Ramos (cell line): ENCODE measurements at regions not wholly inside any gene's neighbourhood (a gene's known extent, or its start where the extent isn't known, plus 50 kb on each side); places are given as distances from the start of the nearest gene placed in this dataset.
"Not testable (repeated sequence)": the region's sequence is repeated elsewhere in the genome, so short reads cannot be mapped to it uniquely, and the experiment has no call there.

ENCODE experiments used
- in situ Hi-C: fragments of 300-500 bp; cut with MboI; formaldehyde crosslinking; loops from one replicate; pipeline ENCODE4 v1.14.3; 2022; ENCODE audit warnings: low sequenced_read_pairs; ENCODE audit not compliant: unreplicated experiment

DNA sequence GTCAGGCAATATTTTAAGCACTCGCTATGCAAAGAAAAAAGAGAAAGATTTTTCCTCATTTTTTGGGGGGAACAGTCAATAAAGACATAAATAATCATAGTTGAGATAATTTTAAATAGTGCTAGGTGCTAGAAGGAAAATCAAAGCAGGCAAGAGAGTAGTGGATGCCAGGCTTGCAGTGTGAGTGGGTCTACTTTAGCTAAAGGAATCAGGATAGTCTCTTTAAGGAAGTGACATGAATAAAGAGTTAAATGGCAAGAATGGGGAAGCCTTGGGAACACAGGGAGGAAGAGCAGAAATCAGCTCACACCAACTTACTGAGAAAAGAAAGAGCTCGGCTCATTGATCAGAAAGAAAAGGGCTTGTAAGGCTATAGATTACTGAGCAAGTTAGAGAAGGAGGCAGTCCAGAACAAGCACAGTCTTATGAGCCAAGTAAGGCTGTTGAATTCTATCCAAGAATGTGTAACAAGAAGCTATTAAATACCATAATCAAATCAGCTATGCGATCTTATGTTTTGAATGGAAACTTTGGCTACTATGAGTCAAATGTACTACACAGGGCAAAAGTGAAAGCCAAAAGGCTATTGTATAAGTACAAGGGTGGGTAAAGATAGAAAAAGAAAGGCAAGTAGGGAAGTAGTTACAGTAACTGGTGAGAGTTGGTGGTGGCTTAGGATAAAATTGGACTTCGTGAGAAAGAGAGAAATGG is 833.8 kb upstream of the PIK3C3 start:
- in situ Hi-C loops = no loop called here

GRCh38 chr18:41119031-41119430 is 836.0 kb upstream of the PIK3C3 start:
- in situ Hi-C loops = no loop called here

- in situ Hi-C loops = no loop called here
Observed at GRCh38 chr18:41113885-41114482, 841.0 kb upstream of the PIK3C3 start.

DNA sequence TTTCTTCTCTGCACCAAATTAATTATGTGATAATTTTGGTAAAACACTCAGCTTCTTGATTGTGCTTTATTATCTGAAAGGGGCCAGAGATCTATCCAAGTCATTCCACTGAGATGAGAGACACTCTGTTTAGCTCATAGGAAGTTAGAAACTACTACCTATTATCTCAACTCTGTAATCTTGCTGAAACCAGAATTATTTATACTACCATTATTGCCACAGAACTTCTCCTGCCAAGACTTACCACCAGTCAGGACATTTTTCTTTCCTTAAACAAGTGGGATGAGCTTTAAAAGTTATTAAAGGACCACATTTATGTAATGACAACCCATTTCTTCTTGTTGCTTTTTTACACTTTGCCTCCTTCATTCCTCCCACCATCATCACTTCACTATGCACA is 855.6 kb upstream of the PIK3C3 start:
- in situ Hi-C loops = no loop called here

DNA sequence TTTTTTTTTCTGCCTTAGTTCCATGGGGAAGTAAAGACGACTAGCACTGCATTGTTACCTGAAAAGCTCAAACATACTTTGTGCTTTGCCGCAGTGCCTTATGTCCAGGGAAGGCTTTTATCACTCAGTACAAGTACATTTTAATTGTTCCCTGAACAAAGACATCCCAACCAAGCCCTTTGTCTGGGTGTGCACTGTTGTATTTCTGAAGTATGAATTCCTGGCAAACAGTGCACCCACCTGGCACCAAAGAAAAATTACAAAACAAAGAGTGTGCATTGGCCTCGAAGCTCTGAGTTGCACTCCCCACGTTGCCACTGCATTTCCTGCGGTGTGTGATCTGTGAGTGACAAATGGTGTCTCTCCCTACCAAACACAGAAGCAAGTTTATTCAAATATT is 858.5 kb upstream of the PIK3C3 start:
- in situ Hi-C loops = no loop called here

DNA sequence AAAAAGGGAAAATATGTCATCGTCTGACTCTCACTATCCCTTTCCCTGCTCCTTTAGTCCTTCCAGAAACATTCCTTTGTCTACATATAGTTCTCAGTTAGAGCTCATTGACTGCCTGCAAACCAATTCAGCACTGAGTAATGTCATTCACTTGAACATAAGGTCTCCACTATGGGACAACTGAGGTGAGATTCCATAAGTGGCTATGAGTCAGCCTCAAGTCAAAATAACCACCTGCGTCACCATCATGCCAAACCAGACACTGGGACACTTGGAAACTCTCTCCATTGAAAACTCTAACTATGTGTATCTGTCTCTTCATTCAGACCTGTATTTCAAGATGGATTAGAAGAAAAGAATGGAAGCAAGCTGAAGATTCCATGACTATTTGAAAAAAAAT is 878.0 kb upstream of the PIK3C3 start:
- in situ Hi-C loops = no loop called here

DNA sequence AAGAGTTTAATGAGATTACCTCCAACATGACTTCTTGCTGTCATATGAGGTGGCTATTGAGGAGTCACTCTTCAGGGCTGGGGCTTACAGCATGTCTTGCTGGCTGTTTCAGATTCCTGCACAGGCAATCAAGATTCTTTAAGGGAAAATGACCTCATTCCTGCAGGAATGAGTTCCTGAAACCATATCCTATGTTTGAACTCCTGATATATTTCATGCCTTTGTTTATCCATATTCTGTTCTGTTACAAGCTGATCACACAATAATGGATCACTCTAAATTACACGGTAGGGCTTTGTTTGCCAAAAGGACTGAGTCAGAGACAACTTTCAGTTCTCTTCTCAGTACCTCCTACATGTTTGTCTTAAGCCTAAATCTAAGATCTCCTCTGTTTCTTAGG is 879.8 kb upstream of the PIK3C3 start:
- in situ Hi-C loops = no loop called here

- in situ Hi-C loops = no loop called here
Observed at GRCh38 chr18:41073372-41073954, 881.6 kb upstream of the PIK3C3 start.

GRCh38 chr18:41072946-41073345 is 882.1 kb upstream of the PIK3C3 start:
- in situ Hi-C loops = no loop called here

DNA sequence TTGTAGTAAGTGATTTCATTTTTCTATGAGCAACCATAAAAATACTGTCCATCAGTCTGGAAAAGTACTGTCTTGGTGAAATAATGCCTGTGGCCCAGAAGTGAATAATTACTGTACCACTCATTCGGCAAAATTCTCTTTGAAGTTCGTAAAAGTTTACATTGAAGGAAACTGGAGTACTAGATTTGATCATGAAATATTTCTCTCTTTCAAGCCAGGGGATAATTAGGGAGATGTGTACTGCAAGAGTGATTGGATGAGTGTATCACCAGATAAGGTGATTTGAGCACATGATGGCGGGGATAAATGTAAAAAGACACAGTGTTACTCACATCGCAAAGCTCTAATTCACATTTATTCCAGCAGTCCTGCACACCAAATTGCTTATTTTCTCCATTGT is 883.2 kb upstream of the PIK3C3 start:
- in situ Hi-C loops = no loop called here

DNA sequence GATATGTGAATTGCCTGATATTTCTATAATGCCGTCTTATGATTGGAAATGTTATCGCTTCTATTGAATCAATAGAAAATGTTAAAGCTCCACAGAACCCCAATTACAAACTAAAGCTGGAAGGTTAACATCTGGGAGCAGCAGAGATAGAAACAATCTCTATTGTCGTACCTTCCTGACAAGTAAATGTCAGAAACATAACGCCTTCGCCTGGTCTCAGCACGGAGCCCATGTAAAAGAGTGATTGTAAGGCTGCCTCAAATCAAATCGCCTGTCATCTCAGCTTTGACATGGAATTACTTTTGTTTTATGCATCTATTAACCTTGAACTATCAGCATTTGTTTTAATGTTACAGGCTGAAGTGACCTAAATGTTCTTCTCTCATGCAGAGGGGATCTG is 885.9 kb upstream of the PIK3C3 start:
- in situ Hi-C loops = no loop called here

DNA sequence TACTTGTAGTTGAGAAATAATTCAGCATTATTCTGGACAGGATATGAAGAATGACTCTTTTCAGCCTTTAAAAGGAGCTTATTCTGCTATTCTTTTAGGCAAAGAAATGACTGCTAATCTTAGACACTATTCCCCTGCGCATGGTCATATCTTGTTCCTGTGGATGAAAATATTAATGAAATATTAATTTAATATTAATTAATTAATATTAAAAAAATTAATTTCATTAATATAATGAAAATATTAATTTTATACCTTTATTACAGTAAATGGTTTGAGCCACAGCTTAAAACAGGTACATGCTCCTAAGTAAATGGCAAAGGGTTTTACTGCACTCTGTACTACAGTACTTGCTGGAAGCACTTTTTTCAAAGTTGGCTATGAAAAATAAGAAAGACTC is 890.1 kb upstream of the PIK3C3 start:
- in situ Hi-C loops = no loop called here

DNA sequence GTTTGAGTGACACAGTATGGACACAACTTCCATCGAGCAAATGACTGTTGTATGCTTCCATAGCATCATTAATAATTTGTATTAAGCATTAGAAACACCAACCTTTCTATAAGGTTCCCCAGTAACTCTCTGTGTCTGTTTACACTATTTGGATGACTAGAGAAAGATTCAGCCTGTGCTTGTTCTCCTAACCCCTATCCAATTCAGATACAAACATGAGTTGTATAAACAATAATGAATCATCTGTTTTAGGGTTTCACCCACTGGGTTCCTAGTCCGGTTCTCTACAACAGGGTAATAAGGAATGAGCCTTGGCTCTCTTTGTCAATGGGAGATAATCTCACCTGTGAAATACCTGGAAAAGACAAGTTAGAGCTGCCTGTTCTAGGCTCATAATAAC is 894.1 kb upstream of the PIK3C3 start:
- in situ Hi-C loops = no loop called here

DNA sequence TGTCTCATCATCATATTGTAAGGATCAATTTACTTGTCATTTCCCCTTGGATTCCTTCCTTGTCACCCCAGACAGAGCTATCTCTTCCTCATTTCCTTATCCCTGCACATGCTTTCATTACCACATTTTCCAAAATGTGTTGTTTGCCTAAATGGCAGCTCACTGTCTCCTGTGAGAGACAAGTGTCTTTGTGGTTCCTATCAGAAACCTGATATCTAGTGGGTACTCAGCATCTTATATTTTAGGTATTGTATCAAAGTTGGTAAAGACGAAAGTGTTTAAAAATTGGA is 896.0 kb upstream of the PIK3C3 start:
- in situ Hi-C loops = no loop called here

GRCh38 chr18:41058351-41059125 is 896.5 kb upstream of the PIK3C3 start:
- in situ Hi-C loops = no loop called here

DNA sequence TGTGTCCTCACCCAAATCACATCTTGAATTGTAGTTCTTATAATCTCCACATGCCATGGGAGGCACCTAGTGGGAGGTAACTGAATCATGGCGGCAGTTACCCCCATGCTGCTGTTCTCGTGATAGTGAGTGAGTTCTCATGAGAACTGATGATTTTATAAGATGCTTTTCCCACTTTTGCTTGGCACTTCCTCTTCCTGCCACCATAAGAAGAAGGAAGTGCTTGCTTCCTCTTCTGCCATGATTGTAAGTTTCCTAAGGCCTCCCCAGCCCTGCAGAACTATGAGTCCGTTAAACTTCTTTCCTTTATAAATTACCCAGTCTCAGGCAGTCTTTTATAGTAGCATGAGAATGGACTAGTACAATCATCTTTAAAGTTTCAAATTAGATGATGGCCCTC is 902.4 kb upstream of the PIK3C3 start:
- in situ Hi-C loops = no loop called here

DNA sequence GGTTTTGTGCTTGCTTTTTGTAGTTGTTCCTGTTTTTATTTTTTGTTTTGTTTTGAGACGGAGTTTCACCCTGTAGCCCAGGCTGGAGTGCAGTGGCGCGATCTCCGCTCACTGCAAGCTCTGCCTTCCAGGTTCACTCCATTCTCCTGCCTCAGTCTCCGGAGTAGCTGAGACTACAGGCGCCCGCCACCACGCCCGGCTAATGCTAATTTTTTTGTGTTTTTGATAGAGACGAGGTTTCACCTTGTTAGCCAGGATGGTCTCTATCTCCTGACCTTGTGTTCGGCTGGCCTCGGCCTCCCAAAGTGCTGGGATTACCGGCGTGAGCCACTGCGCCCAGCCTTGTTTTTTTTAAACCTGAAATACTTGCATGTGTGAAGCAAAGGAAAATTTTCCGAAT is 908.8 kb upstream of the PIK3C3 start:
- in situ Hi-C loops = not testable (repeated sequence)

GRCh38 chr18:41043876-41044275 is 911.2 kb upstream of the PIK3C3 start:
- in situ Hi-C loops = no loop called here

GRCh38 chr18:41042866-41043265 is 912.2 kb upstream of the PIK3C3 start:
- in situ Hi-C loops = no loop called here

GRCh38 chr18:41038071-41038470 is 917.0 kb upstream of the PIK3C3 start:
- in situ Hi-C loops = no loop called here

DNA sequence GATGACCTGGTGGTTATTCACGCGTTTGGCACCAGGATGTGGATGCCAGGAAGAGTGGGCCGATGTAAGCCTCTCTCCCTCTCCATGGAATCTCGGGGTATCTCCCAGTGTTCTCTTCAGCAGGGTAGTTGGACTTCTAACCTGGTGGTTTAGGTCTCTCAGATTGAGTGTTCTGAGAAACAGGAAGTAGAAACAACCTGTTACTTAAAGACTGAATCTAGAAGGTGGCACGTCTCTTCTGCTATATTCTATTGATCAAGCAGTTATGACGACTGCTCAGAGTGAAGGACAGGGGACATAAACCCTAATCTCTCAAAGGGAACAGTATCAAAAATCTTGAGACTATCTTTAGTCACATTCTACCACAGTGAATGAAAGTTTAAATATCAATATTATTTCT is 918.7 kb upstream of the PIK3C3 start:
- in situ Hi-C loops = no loop called here
